ENCODE measurements at regions not wholly inside any gene's neighbourhood (a gene's known extent, or its start where the extent isn't known, plus 50 kb on each side); places are given as distances from the start of the nearest gene placed in this dataset.

DNA sequence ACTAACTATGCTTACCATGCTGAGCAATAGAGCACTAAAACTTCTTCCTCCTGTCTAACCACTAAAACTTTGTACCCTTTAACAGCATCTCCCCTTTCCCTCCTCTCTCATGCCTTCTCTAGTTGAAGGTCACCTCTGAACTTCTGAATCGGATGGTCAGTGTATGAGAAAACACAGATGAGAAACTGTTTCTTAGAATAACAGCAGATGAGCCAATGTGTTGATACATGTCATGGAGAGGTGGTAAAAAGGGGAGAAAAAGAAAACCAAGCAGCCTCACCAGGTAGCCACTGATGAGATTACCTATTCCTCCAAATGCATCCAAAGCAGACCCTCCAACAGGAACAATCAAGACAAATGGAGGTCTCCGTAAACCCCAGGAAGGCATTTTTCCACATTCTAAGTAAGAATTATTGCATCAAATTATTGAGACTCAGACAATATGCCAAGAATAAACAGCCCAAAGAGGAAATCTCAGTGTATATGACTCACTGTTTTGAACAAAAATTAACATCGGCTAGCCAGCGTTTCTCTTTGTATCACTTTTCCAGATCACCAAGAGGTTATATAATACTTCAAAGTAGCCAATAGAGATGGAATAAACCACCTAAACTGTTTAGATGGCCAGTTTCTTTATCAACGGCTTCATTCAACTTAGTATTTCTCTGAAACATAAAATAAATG lies 793.3 kb upstream of the SOX9 start:
- TF ChIP-seq POLR2A (IDR thresholded peaks at IDR 0.05; ENCODE audit: low read depth, low read length) (no peak), POLR2AphosphoS5 (IDR thresholded peaks at IDR 0.05; ENCODE audit: low read depth, low read length) (no peak)
